ENCODE measurements at regions not wholly inside any gene's neighbourhood (a gene's known extent, or its start where the extent isn't known, plus 50 kb on each side); places are given as distances from the start of the nearest gene placed in this dataset.

DNA sequence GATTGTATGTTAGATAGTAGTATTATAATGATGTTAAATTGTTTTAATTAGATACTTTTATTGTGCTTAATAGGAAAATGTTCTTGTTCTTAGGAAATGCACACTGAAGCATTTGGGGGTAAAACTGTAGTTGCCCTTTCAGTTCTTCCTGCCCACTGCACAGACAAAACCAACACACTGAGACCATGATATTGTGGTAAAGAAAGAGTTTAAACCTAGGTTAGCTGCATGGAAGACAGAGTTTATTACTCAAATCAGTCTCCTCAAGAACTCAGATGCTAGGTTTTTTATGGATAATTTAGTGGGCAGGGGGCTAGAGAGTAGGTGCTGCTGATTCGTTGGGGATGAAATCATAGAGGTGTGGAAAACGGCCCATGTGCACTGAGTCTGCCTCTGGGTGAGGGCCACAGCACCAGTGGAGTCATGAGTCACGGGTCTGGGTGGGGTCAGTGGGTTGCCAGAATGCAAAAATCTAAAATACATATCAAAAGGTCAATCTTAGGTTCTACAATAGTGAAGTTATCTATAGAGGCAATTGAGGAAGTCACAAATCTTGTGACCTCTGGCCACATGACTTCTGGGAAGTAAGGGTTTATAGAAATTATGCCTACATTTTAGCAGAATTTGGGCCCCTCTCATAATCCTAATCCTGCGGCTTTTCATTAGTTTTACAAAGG is 124.8 kb upstream of the FOXN2 start:
- TF ChIP-seq, protein P1, sequence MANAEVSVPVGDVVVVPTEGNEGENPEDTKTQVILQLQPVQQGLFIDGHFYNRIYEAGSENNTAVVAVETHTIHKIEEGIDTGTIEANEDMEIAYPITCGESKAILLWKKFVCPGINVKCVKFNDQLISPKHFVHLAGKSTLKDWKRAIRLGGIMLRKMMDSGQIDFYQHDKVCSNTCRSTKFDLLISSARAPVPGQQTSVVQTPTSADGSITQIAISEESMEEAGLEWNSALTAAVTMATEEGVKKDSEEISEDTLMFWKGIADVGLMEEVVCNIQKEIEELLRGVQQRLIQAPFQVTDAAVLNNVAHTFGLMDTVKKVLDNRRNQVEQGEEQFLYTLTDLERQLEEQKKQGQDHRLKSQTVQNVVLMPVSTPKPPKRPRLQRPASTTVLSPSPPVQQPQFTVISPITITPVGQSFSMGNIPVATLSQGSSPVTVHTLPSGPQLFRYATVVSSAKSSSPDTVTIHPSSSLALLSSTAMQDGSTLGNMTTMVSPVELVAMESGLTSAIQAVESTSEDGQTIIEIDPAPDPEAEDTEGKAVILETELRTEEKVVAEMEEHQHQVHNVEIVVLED (CRISPR knock-in tag; IDR thresholded peaks at IDR 0.05; ENCODE audit: borderline replicate concordance) = no peak
- TF ChIP-seq, protein P2, sequence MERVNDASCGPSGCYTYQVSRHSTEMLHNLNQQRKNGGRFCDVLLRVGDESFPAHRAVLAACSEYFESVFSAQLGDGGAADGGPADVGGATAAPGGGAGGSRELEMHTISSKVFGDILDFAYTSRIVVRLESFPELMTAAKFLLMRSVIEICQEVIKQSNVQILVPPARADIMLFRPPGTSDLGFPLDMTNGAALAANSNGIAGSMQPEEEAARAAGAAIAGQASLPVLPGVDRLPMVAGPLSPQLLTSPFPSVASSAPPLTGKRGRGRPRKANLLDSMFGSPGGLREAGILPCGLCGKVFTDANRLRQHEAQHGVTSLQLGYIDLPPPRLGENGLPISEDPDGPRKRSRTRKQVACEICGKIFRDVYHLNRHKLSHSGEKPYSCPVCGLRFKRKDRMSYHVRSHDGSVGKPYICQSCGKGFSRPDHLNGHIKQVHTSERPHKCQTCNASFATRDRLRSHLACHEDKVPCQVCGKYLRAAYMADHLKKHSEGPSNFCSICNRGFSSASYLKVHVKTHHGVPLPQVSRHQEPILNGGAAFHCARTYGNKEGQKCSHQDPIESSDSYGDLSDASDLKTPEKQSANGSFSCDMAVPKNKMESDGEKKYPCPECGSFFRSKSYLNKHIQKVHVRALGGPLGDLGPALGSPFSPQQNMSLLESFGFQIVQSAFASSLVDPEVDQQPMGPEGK (CRISPR knock-in tag; IDR thresholded peaks at IDR 0.05) = no peak
- TF ChIP-seq, protein P3, sequence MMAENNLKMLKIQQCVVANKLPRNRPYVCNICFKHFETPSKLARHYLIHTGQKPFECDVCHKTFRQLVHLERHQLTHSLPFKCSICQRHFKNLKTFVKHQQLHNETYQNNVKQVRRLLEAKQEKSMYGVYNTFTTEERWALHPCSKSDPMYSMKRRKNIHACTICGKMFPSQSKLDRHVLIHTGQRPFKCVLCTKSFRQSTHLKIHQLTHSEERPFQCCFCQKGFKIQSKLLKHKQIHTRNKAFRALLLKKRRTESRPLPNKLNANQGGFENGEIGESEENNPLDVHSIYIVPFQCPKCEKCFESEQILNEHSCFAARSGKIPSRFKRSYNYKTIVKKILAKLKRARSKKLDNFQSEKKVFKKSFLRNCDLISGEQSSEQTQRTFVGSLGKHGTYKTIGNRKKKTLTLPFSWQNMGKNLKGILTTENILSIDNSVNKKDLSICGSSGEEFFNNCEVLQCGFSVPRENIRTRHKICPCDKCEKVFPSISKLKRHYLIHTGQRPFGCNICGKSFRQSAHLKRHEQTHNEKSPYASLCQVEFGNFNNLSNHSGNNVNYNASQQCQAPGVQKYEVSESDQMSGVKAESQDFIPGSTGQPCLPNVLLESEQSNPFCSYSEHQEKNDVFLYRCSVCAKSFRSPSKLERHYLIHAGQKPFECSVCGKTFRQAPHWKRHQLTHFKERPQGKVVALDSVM (CRISPR knock-in tag; IDR thresholded peaks at IDR 0.05) = no peak
- TF ChIP-seq NCOA1 (CRISPR knock-in tag; IDR thresholded peaks at IDR 0.05) = no peak
- no peak for TF ChIP-seq GTF2F1 (IDR thresholded peaks at IDR 0.05; ENCODE audit: low read length)
- TF ChIP-seq, protein P4, sequence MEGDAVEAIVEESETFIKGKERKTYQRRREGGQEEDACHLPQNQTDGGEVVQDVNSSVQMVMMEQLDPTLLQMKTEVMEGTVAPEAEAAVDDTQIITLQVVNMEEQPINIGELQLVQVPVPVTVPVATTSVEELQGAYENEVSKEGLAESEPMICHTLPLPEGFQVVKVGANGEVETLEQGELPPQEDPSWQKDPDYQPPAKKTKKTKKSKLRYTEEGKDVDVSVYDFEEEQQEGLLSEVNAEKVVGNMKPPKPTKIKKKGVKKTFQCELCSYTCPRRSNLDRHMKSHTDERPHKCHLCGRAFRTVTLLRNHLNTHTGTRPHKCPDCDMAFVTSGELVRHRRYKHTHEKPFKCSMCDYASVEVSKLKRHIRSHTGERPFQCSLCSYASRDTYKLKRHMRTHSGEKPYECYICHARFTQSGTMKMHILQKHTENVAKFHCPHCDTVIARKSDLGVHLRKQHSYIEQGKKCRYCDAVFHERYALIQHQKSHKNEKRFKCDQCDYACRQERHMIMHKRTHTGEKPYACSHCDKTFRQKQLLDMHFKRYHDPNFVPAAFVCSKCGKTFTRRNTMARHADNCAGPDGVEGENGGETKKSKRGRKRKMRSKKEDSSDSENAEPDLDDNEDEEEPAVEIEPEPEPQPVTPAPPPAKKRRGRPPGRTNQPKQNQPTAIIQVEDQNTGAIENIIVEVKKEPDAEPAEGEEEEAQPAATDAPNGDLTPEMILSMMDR (CRISPR knock-in tag; IDR thresholded peaks at IDR 0.05) = no peak
- TF ChIP-seq, protein P5, sequence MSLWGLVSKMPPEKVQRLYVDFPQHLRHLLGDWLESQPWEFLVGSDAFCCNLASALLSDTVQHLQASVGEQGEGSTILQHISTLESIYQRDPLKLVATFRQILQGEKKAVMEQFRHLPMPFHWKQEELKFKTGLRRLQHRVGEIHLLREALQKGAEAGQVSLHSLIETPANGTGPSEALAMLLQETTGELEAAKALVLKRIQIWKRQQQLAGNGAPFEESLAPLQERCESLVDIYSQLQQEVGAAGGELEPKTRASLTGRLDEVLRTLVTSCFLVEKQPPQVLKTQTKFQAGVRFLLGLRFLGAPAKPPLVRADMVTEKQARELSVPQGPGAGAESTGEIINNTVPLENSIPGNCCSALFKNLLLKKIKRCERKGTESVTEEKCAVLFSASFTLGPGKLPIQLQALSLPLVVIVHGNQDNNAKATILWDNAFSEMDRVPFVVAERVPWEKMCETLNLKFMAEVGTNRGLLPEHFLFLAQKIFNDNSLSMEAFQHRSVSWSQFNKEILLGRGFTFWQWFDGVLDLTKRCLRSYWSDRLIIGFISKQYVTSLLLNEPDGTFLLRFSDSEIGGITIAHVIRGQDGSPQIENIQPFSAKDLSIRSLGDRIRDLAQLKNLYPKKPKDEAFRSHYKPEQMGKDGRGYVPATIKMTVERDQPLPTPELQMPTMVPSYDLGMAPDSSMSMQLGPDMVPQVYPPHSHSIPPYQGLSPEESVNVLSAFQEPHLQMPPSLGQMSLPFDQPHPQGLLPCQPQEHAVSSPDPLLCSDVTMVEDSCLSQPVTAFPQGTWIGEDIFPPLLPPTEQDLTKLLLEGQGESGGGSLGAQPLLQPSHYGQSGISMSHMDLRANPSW (CRISPR knock-in tag; IDR thresholded peaks at IDR 0.05; ENCODE audit: borderline replicate concordance) = no peak
- TF ChIP-seq SIN3A (IDR thresholded peaks at IDR 0.05; ENCODE audit: borderline replicate concordance, low read depth, low read length) = no peak
- TF ChIP-seq NFRKB (IDR thresholded peaks at IDR 0.05) = no peak
- TF ChIP-seq MTA3 (CRISPR knock-in tag; IDR thresholded peaks at IDR 0.05) = no peak
